ENCODE measurements at regions not wholly inside any gene's neighbourhood (a gene's known extent, or its start where the extent isn't known, plus 50 kb on each side); places are given as distances from the start of the nearest gene placed in this dataset.

DNA sequence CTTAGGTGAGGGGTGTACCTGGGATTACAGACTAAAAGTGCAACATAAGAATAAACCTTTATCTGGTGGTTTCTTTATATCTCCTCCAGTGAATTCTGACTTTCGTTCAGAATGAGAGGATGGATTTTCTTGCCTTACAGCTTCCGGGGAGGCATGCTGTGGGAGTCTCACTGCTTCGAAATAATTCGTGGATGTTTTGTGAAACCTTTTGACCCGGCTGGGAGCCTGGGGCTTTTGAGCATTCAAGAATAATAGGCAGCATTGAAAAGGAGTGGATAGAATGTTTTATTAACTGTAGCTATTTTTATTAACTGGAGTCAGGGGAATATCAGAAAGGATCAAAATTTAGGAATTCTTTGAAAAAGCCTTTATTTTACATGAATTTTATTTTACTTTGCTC lies 149.1 kb downstream of the RWDD3 start:
- no peak for TF ChIP-seq EP300 (IDR thresholded peaks at IDR 0.05; ENCODE audit: low read depth)
- no peak for TF ChIP-seq CTCF (IDR thresholded peaks at IDR 0.05)
- no peak for TF ChIP-seq POLR2AphosphoS5 (IDR thresholded peaks at IDR 0.05)
